ENCODE measurements at regions not wholly inside any gene's neighbourhood (a gene's known extent, or its start where the extent isn't known, plus 50 kb on each side); places are given as distances from the start of the nearest gene placed in this dataset.

DNA sequence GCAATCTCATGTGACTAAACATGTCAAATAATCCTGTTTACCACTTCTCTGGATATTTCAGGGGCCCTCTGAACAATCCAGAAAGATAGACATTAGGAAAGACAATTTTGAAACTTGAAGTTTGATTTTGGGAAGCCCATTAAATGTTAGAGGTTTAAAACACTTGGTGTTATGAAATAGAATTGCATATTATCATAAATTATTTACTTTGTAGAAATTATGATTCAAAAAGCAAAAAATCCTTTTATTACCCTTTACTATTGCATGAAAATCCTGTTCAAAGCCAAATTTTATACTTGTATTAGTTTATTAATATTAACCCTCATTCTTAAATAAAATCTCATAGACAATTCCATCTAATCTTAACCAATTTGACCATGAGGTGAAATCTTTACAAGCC, 1091.5 kb upstream of the ALCAM start:
- TF ChIP-seq GATA3 (IDR thresholded peaks at IDR 0.05; ENCODE audit: low read depth, low read length) (no peak), GATA2 (IDR thresholded peaks at IDR 0.05; ENCODE audit: low read depth, low read length) (no peak)

DNA sequence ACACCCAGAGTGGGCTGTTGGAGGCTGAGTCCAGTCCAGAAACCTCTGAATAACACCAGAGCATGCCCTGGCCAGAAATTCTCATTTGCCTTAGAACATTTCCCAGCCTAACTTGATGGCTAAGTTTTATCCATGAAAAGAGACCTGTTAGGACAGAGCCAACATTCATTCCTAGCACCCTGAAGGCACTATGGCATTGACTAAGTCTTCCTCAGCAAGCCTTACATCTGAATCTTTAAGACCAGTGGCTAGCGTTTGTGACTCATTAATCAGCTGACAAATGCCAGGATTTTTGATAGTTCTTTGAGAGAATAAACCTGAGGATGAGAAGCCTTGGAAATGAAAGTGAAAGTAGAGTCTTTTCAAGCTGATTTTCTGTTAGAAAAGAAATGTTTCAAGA, 1087.1 kb upstream of the ALCAM start:
- no peak for TF ChIP-seq GATA3 (IDR thresholded peaks at IDR 0.05; ENCODE audit: low read depth, low read length)
- TF ChIP-seq GATA2 (IDR thresholded peaks at IDR 0.05; ENCODE audit: low read depth, low read length): no peak

DNA sequence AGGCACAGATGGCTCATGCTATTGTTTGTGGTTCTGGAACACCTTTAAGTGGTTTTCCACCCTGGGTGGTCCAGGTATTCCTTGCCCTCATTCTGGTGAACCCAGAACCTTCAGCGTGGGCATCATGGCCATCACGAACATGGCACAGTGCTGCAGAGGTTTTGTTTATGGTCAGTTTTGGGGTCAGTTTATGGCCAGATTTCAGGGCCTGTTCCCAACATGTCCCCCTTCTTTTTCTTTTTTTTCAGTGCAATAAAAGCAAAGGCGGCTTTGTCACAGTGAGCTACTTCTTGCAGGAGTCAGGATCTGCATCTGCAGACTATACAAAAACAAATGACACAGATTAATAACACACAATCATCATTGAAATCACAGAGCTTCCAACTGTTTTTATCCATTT, 1085.0 kb upstream of the ALCAM start:
- TF ChIP-seq GATA3 (IDR thresholded peaks at IDR 0.05; ENCODE audit: low read depth, low read length) (no peak), GATA2 (IDR thresholded peaks at IDR 0.05; ENCODE audit: low read depth, low read length) (no peak)

DNA sequence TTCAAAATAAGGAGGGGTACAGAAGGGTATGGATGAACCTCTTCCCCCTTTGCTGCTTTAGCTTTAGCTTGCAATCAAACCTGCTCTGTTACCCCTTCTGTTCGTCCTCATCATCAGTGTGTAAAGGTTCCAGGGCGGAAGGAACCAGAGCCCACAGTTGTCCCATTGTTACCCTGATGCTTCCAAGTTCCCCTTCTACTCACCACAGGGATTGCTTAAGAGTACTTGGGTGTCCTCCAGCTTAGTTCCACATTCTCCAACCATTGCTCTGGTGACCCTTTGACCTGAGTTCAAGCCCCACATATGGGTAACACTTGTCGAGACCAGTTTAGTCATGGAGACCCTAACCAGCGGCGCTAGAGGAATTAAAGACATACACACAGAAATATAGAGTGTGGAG, 1080.1 kb upstream of the ALCAM start:
- TF ChIP-seq GATA3 (IDR thresholded peaks at IDR 0.05; ENCODE audit: low read depth, low read length) (no peak), GATA2 (IDR thresholded peaks at IDR 0.05; ENCODE audit: low read depth, low read length) (no peak)

DNA sequence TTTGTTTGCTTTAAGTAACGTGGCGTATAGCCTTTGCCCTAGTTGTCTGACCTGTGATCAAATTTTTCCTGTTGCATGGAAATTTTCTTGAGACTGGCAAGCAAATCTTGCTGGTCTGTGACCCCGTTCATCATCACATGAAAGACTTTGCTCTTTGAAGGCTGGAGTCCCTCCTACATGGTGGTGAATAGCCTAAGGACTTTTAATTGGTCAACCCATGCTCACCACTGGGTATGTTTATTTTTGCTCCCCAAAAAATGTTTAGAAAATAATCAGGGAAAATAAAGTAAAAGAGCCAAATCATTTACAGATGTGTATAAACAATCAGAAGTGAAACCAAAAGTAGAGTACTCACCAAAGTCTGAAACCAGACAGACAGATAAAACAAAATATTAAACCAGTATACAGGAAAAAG, 1075.3 kb upstream of the ALCAM start:
- no peak for TF ChIP-seq GATA2 (IDR thresholded peaks at IDR 0.05; ENCODE audit: low read depth, low read length)
- no peak for TF ChIP-seq GATA3 (IDR thresholded peaks at IDR 0.05; ENCODE audit: low read depth, low read length)

DNA sequence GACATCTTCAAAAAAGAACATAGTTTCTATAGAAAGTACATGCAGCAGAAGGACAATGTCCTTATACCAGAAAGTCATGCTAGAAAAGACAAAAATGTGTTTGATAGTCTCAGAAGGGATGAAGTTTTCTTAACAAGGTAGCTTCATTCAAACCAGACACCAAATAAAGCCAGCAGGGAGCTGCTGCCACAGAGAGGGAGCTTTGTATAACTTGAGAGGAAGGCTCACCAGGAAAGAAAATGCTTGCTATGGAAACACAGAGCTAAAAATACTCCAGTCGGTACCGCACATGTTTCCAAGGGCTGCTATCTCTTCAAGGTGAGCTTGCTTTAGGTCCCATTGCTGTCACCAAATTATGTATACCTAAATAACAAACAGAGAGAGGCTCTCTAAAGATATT, 1074.8 kb upstream of the ALCAM start:
- TF ChIP-seq GATA2 (IDR thresholded peaks at IDR 0.05; ENCODE audit: low read depth, low read length) (no peak), GATA3 (IDR thresholded peaks at IDR 0.05; ENCODE audit: low read depth, low read length) (no peak)

DNA sequence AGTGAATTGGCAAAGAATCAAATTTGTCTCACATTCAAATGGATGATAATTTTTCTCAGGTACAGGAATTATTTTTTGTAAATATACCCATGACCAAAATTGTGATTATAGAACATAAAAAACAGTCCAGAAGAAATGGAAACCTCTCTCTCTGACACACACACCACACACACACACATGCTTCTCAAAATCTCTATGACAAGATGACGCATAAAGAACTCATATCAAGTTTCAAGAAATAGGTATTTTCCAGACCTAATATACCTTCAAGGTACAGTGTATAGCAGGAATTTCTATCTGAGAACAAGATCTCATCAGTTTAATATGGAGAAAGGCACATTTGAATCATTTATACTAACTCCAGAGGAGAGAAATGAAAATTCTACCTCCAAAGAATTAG, 1069.1 kb upstream of the ALCAM start:
- TF ChIP-seq GATA3 (IDR thresholded peaks at IDR 0.05; ENCODE audit: low read depth, low read length): no peak
- TF ChIP-seq GATA2 (IDR thresholded peaks at IDR 0.05; ENCODE audit: low read depth, low read length): no peak

DNA sequence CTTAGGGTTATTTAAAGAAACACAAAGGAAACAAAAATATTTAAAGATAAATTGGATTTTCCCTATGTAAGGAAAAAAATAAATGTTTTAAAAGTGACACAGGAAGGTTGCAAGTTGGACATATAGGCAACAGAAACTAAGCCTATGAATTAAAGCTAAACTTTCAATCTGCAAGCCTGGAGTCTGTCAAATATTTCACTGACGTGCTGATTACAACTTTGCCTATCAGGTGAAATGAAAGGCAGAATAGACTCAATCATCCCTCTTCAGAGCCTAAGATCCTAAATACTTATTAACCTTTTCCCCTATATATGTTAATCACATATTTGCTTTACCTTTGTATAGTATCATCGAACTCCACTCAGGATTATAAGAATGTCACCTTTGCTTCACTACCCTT, 1068.0 kb upstream of the ALCAM start:
- no peak for TF ChIP-seq GATA2 (IDR thresholded peaks at IDR 0.05; ENCODE audit: low read depth, low read length)
- no peak for TF ChIP-seq GATA3 (IDR thresholded peaks at IDR 0.05; ENCODE audit: low read depth, low read length)

DNA sequence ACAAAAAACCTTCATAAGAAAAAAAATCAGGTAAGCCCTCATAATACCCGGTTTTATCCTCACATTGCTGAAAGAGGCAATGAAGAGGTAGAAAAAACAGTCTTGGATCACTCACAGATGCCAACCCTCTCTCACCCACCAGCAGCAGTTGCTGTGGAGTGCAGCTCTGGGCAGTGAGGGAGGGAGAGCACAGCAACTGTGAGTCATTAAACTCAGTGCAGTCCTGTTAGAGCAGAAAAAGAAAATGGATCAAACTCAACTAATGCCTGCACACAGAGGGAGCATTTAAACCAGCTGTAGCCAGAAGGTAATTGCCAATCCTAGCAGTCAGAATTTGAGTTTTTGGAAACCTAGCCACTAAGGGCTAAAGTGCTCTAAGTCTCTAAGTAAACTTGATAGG, 1050.6 kb upstream of the ALCAM start:
- TF ChIP-seq GATA2 (IDR thresholded peaks at IDR 0.05; ENCODE audit: low read depth, low read length) (no peak), GATA3 (IDR thresholded peaks at IDR 0.05; ENCODE audit: low read depth, low read length) (no peak)

DNA sequence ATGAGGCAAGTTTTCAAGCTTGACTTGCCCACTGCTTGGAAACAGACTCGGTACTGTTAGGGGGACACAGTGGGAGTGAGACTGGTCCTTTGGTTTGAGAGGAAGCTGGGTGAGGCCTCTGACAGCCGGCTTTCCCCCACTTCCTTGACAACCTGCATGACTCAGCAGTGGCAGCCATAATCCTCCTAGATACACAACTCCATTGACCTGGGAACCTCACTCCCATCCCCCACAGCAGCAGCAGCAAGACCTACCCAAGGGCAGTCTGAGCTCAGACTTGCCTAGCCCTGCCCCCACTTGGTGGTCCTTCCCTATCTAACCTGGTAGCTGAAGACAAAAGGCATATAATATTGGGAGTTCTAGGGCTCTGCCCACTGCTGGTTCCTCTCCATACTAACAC, 1043.5 kb upstream of the ALCAM start:
- TF ChIP-seq GATA2 (IDR thresholded peaks at IDR 0.05; ENCODE audit: low read depth, low read length) (no peak), GATA3 (IDR thresholded peaks at IDR 0.05; ENCODE audit: low read depth, low read length) (no peak)

DNA sequence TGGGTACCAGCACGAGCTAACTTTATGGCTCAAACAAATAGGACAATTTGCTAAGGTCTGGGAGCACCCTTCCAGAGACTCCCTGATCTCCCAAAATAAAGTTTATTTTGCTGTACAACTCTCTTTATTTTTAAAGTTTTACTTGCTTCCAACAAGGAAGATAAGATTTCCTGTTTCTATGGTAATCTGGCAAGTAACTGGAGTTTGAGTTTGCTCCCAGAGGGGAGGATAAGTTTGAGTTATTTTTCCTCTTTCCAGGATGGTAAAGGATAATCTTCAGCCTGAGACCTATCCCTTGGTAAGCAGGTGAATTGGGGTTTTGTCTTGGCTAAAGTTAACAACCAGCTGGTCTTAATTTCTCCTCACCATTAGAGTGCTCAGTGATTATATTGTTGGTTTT, 1019.4 kb upstream of the ALCAM start:
- TF ChIP-seq GATA2 (IDR thresholded peaks at IDR 0.05; ENCODE audit: low read depth, low read length): no peak
- TF ChIP-seq GATA3 (IDR thresholded peaks at IDR 0.05; ENCODE audit: low read depth, low read length): no peak

DNA sequence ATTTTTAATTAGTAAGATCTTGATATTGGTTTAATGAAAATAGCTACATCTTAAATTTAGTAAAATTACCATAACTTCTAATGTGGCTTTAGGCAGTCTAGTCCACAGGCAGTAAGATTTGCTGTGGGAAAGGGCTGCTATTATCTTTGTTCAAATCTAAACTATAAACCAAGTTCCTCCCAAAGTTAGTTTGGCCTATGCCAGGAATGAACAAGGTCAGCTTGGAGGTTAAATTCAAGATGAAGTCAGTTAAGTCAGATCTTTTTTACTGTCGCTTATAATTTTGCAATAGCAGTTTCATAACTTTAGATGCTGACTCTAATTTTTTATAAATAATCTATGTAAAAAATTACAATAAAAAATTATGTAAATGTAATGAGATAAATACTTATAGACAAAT, 1016.9 kb upstream of the ALCAM start:
- no peak for TF ChIP-seq GATA3 (IDR thresholded peaks at IDR 0.05; ENCODE audit: low read depth, low read length)
- no peak for TF ChIP-seq GATA2 (IDR thresholded peaks at IDR 0.05; ENCODE audit: low read depth, low read length)

DNA sequence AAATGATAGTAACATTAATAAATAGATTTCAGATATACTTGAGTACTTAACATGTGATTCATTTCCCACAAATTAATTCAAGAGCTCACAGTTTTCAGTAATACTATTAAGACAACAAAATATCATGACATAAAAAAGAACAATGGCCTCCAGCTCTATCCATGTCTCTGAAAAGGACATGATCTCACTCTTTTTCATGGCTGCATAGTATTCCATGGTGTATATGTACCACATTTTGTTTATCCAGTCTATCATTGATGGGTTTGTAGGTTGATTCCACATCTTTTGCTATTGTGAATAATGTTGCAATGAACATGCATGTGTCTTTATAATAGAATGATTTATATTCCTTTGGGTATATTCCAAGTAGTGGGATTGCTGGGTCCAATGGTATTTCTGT, 1012.8 kb upstream of the ALCAM start:
- TF ChIP-seq GATA3 (IDR thresholded peaks at IDR 0.05; ENCODE audit: low read depth, low read length): no peak
- TF ChIP-seq GATA2 (IDR thresholded peaks at IDR 0.05; ENCODE audit: low read depth, low read length): no peak

DNA sequence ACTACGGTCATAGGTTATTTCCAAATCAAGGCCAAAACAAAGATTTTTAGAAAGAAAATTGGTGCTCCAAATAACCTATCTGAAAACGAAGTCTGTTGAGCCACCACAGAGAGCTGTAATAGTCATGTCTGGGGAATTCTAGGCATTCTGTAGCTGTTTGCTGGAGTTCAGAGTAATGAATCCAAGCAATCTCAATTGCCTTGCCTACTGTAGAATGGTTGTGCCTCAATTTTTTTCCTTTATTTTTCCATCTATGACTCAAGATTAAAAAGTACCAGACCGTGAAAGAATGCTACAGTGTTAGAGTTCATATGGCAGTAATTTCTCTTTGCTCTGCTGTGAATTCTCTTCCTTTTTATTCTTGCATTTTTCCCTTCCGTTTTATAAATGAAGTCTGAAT, 1007.2 kb upstream of the ALCAM start:
- no peak for TF ChIP-seq GATA3 (IDR thresholded peaks at IDR 0.05; ENCODE audit: low read depth, low read length)
- no peak for TF ChIP-seq GATA2 (IDR thresholded peaks at IDR 0.05; ENCODE audit: low read depth, low read length)

DNA sequence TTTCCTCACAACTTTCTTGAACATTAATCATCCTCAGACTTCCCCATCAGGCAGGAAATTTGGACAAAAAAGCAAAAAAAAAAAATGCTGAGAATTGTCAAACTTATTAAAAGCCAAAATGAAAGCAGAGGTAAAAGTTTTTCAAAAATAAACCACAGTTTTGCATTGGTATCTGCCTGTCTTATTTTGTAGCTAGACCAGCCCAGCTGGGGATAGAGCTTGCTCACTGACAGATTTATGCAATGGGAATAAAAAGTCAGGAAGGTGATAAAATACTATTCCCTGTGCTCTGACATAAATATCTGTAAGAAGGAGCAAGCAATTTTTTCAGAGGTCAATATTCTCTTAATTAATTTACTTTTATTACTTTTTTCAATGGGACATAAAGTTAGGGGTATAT, 1006.7 kb upstream of the ALCAM start:
- TF ChIP-seq GATA3 (IDR thresholded peaks at IDR 0.05; ENCODE audit: low read depth, low read length) (no peak), GATA2 (IDR thresholded peaks at IDR 0.05; ENCODE audit: low read depth, low read length) (no peak)

DNA sequence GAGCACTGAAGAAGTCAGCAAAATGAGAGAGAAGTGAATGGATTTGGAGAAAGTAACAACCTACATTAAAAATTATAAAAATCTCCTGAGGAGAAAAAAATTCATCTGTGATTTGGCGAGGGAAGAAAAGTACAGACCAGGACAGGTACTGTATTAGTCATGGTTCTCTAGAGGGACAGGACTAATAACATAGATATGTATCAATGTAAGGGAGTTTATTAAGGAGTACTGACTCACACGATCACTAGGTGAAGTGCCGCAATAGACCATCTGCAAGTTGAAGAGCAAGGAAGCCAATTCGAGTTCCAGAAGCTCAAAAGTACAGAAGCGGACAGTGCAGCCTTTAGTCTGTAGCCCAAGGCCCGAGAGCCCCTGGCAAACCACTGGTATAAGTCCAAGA, 1004.4 kb upstream of the ALCAM start:
- no peak for TF ChIP-seq GATA2 (IDR thresholded peaks at IDR 0.05; ENCODE audit: low read depth, low read length)
- TF ChIP-seq GATA3 (IDR thresholded peaks at IDR 0.05; ENCODE audit: low read depth, low read length): no peak
